OCI-LY7 (cell line): ENCODE measurements at regions not wholly inside any gene's neighbourhood (a gene's known extent, or its start where the extent isn't known, plus 50 kb on each side); places are given as distances from the start of the nearest gene placed in this dataset.

Source experiments
- BruUV-seq: library from RNA; stranded (reverse); fragments of 400-500 nt; replicated peaks from 2 replicates; lab custom pipeline; 2021; lab: Mats Ljungman, UMichigan
- CTCF ChIA-PET: fragments of 300-600 bp; sonication (Branson Sonifier 250); formaldehyde crosslinking; loops from one replicate; lab custom pipeline; 2022; ENCODE audit warnings: antibody characterized with exemption; ENCODE audit not compliant: unreplicated experiment; lab: Charles Lee
- POLR2A ChIA-PET: fragments of 300-600 bp; sonication (Branson Sonifier 250); formaldehyde crosslinking; loops from one replicate; lab custom pipeline; 2022; ENCODE audit warnings: antibody characterized with exemption; lab: Charles Lee
- DNase-seq: peaks from one replicate; pipeline ENCODE4 v3.0.0-alpha.2; 2015; ENCODE audit warnings: low spot score
- H2AFZ ChIP-seq: fragments of 200-600 bp; sonication (generic), shearing (Covaris generic); 2 replicates; pipeline ENCODE4 v1.6.1; 2014; ENCODE audit warnings: mild to moderate bottlenecking, antibody characterized with exemption, low read length, moderate library complexity
- H3K27ac ChIP-seq: fragments of 200-600 bp; sonication (generic); 2 replicates; pipeline ENCODE4 v1.5.1; 2014; ENCODE audit warnings: mixed run types, low read depth, mild to moderate bottlenecking, moderate library complexity, low read length, inconsistent platforms; ENCODE audit not compliant: poor library complexity, severe bottlenecking
- H3K36me3 ChIP-seq: fragments of 200-600 bp; sonication (generic); 2 replicates; pipeline ENCODE4 v1.6.1; 2014; ENCODE audit warnings: mild to moderate bottlenecking, antibody characterized with exemption, low read length, moderate library complexity, mixed read lengths; ENCODE audit not compliant: insufficient read depth
- H3K4me1 ChIP-seq: fragments of 200-600 bp; sonication (generic); 2 replicates; pipeline ENCODE4 v1.5.1; 2014; ENCODE audit warnings: mild to moderate bottlenecking, low read length; ENCODE audit not compliant: insufficient read depth, poor library complexity, severe bottlenecking
- H3K4me2 ChIP-seq: fragments of 200-600 bp; sonication (generic); 2 replicates; pipeline ENCODE4 v1.6.1; 2014; ENCODE audit warnings: mild to moderate bottlenecking, low read length
- H3K4me3 ChIP-seq: fragments of 200-600 bp; sonication (generic); 2 replicates; pipeline ENCODE4 v1.5.1; 2014; ENCODE audit warnings: mild to moderate bottlenecking, low read depth, low read length; ENCODE audit not compliant: poor library complexity, severe bottlenecking
- H3K79me2 ChIP-seq: fragments of 200-600 bp; sonication (generic); 2 replicates; pipeline ENCODE4 v1.6.1; 2016; ENCODE audit warnings: low read depth, mild to moderate bottlenecking, low read length, moderate library complexity, mixed read lengths; ENCODE audit not compliant: insufficient read depth
- H3K9me2 ChIP-seq: fragments of 200-600 bp; sonication (generic); 2 replicates; pipeline ENCODE4 v1.6.1; 2016; ENCODE audit warnings: mild to moderate bottlenecking, low read length, mixed read lengths; ENCODE audit not compliant: insufficient read depth
- H3K9me3 ChIP-seq: fragments of 200-600 bp; sonication (generic); 2 replicates; pipeline ENCODE4 v1.6.1; 2014; ENCODE audit warnings: mild to moderate bottlenecking, mixed run types, low read length, mixed read lengths
- H4K20me1 ChIP-seq: fragments of 200-600 bp; sonication (generic); 2 replicates; pipeline ENCODE4 v1.6.1; 2014; ENCODE audit warnings: mild to moderate bottlenecking, antibody characterized with exemption, low read length, moderate library complexity, mixed read lengths; ENCODE audit not compliant: insufficient read depth
- EZH2phosphoT487 ChIP-seq: fragments of 200-600 bp; sonication (generic); IDR thresholded peaks from 2 replicates; pipeline ENCODE4 v1.6.1; 2018; ENCODE audit warnings: low read depth, borderline replicate concordance, mild to moderate bottlenecking, mixed run types, antibody characterized with exemption, low read length, moderate library complexity, mixed read lengths
- intact Hi-C: fragments of 100-400 bp; cut with micrococcal nuclease; formaldehyde crosslinking; loops from one replicate; pipeline ENCODE4 v1.10.0; 2022; ENCODE audit not compliant: unreplicated experiment
- TF ChIP-seq, protein P1 (sequence below): fragments of 200-600 bp; sonication (generic); conservative IDR thresholded peaks from 2 replicates; pipeline ENCODE4 v1.5.1; 2014; ENCODE audit warnings: mild to moderate bottlenecking, antibody characterized with exemption, low read length, moderate library complexity, mixed read lengths

GRCh38 chr7:110539216-110539615 is 551.7 kb upstream of the LRRN3 start:
- Histone ChIP-seq H3K27ac (no peak overlapping the region), H3K9me2 (no peaks in the 10 kb centered on the region), H2AFZ (no peak overlapping the region), H3K4me1 (no peaks in the 10 kb centered on the region), H3K36me3 (no peaks in the 10 kb centered on the region), H3K4me2 (no peak overlapping the region), H3K9me3 (no peaks in the 10 kb centered on the region), H3K79me2 (no peaks in the 10 kb centered on the region), H4K20me1 (no peaks in the 10 kb centered on the region), H3K4me3 (no peak overlapping the region)
- no TSS peak for BruUV-seq
- CTCF ChIA-PET = no interaction called here
- DNase-seq = no peak
- intact Hi-C loops = no loop called here
- POLR2A ChIA-PET = no interaction called here
- no peak for TF ChIP-seq EZH2phosphoT487
- TF ChIP-seq, protein P1, sequence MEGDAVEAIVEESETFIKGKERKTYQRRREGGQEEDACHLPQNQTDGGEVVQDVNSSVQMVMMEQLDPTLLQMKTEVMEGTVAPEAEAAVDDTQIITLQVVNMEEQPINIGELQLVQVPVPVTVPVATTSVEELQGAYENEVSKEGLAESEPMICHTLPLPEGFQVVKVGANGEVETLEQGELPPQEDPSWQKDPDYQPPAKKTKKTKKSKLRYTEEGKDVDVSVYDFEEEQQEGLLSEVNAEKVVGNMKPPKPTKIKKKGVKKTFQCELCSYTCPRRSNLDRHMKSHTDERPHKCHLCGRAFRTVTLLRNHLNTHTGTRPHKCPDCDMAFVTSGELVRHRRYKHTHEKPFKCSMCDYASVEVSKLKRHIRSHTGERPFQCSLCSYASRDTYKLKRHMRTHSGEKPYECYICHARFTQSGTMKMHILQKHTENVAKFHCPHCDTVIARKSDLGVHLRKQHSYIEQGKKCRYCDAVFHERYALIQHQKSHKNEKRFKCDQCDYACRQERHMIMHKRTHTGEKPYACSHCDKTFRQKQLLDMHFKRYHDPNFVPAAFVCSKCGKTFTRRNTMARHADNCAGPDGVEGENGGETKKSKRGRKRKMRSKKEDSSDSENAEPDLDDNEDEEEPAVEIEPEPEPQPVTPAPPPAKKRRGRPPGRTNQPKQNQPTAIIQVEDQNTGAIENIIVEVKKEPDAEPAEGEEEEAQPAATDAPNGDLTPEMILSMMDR = no peak

DNA sequence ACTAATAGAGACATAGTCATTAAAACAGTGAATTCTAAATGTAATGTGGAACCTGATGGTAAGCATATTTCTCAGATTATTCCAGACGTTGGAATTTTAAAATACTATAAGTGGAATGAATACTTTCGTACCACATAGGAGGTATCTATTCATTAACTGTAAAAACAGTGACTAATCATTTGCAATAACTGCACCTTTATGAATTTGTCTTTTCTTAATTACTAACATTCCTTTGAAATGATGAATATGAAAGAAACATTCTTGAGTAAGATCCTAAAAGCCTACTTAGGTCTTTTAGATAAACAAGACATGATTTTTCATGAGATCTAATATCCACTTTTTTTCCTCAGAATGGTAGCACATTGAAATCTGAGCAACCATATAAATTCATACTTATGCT is 549.0 kb upstream of the LRRN3 start:
- BruUV-seq = no TSS peak
- TF ChIP-seq, protein P1 = no peak
- TF ChIP-seq EZH2phosphoT487 = no peak
- no peak overlapping the region for H3K4me3 ChIP-seq
- no peaks in the 10 kb centered on the region for H3K9me3 ChIP-seq
- H3K4me2 ChIP-seq = no peak overlapping the region
- intact Hi-C loops = loop anchor here (1.0 kb wide), 1 partner anchor 7 kb away; no protein-coding TSS in a partner anchor
- no peaks in the 10 kb centered on the region for H3K9me2 ChIP-seq
- H2AFZ ChIP-seq = no peak overlapping the region
- CTCF ChIA-PET = no interaction called here
- no peaks in the 10 kb centered on the region for H3K36me3 ChIP-seq
- H3K79me2 ChIP-seq = no peaks in the 10 kb centered on the region
- no peaks in the 10 kb centered on the region for H3K4me1 ChIP-seq
- no peak overlapping the region for H3K27ac ChIP-seq
- no peaks in the 10 kb centered on the region for H4K20me1 ChIP-seq
- no peak for DNase-seq
- POLR2A ChIA-PET = interaction anchor here (0.7 kb wide), 1 partner anchor 1057 kb away, joined by 3 read pairs; no protein-coding TSS in a partner anchor

- no peak overlapping the region for H3K27ac ChIP-seq
- H3K9me2 ChIP-seq = no peaks in the 10 kb centered on the region
- BruUV-seq = no TSS peak
- TF ChIP-seq, protein P1 = no peak
- no peak for TF ChIP-seq EZH2phosphoT487
- H2AFZ ChIP-seq = no peak overlapping the region
- H3K4me3 ChIP-seq = no peak overlapping the region
- POLR2A ChIA-PET = no interaction called here
- intact Hi-C loops = no loop called here
- DNase-seq = no peak
- no peaks in the 10 kb centered on the region for H4K20me1 ChIP-seq
- H3K4me2 ChIP-seq = no peak overlapping the region
- H3K9me3 ChIP-seq = no peaks in the 10 kb centered on the region
- H3K36me3 ChIP-seq = no peaks in the 10 kb centered on the region
- H3K79me2 ChIP-seq = no peaks in the 10 kb centered on the region
- CTCF ChIA-PET = no interaction called here
- no peaks in the 10 kb centered on the region for H3K4me1 ChIP-seq
Measured at GRCh38 chr7:110544194-110544593, 546.7 kb upstream of the LRRN3 start.
